ENCODE measurements at regions not wholly inside any gene's neighbourhood (a gene's known extent, or its start where the extent isn't known, plus 50 kb on each side); places are given as distances from the start of the nearest gene placed in this dataset.
"Not testable (repeated sequence)": the region's sequence is repeated elsewhere in the genome, so short reads cannot be mapped to it uniquely, and the experiment has no call there.

- peak; percentile 42 for DNase-seq (ENCODE audit: low spot score)
Observed at GRCh38 chr4:101730291-101731117, 60.0 kb upstream of the BANK1 start.

GRCh38 chr4:101727238-101727637 lies 63.3 kb upstream of the BANK1 start:
- no peak for DNase-seq (ENCODE audit: low spot score)

- DNase-seq (ENCODE audit: low spot score) = no peak
Observed at GRCh38 chr4:101724093-101724492, 66.4 kb upstream of the BANK1 start.

GRCh38 chr4:101718810-101719209 lies 71.7 kb upstream of the BANK1 start:
- DNase-seq (ENCODE audit: low spot score) = no peak

GRCh38 chr4:101711590-101712260 lies 78.8 kb upstream of the BANK1 start:
- DNase-seq (ENCODE audit: low spot score) = no peak

- no peak for DNase-seq (ENCODE audit: low spot score)
Observed at GRCh38 chr4:101710806-101711205, 79.7 kb upstream of the BANK1 start.

GRCh38 chr4:101708293-101709039 lies 82.1 kb upstream of the BANK1 start:
- DNase-seq (ENCODE audit: low spot score) = no peak

GRCh38 chr4:101707596-101707995 lies 82.9 kb upstream of the BANK1 start:
- no peak for DNase-seq (ENCODE audit: low spot score)

GRCh38 chr4:101706535-101707057 lies 83.9 kb upstream of the BANK1 start:
- no peak for DNase-seq (ENCODE audit: low spot score)

- no peak for DNase-seq (ENCODE audit: low spot score)
Observed at GRCh38 chr4:101701551-101701950, 89.0 kb upstream of the BANK1 start.

- DNase-seq (ENCODE audit: low spot score) = peak; percentile 38
Observed at GRCh38 chr4:101699441-101700124, 90.9 kb upstream of the BANK1 start.

- no peak for DNase-seq (ENCODE audit: low spot score)
Observed at GRCh38 chr4:101697266-101697665, 93.3 kb upstream of the BANK1 start.

- DNase-seq (ENCODE audit: low spot score) = peak; percentile 10
Observed at GRCh38 chr4:101696276-101697010, 94.1 kb upstream of the BANK1 start.

GRCh38 chr4:101695176-101695575 lies 95.4 kb upstream of the BANK1 start:
- no peak for DNase-seq (ENCODE audit: low spot score)

GRCh38 chr4:101694403-101694802 lies 96.1 kb upstream of the BANK1 start:
- not testable (repeated sequence) for DNase-seq (ENCODE audit: low spot score)

GRCh38 chr4:101693842-101694398 lies 96.6 kb upstream of the BANK1 start:
- peak; percentile 41 for DNase-seq (ENCODE audit: low spot score)

GRCh38 chr4:101689220-101689619 lies 101.3 kb upstream of the BANK1 start:
- no peak for DNase-seq (ENCODE audit: low spot score)

GRCh38 chr4:101685126-101685525 lies 105.4 kb upstream of the BANK1 start:
- DNase-seq (ENCODE audit: low spot score) = no peak

- no peak for DNase-seq (ENCODE audit: low spot score)
Observed at GRCh38 chr4:101682946-101683345, 107.6 kb upstream of the BANK1 start.

- no peak for DNase-seq (ENCODE audit: low spot score)
Observed at GRCh38 chr4:101678180-101678579, 112.3 kb upstream of the BANK1 start.

- no peak for DNase-seq (ENCODE audit: low spot score)
Observed at GRCh38 chr4:101670897-101671296, 119.6 kb upstream of the BANK1 start.
